Neural progenitor cell (in vitro differentiated cells): ENCODE measurements at regions not wholly inside any gene's neighbourhood (a gene's known extent, or its start where the extent isn't known, plus 50 kb on each side); places are given as distances from the start of the nearest gene placed in this dataset.
A peak's percentile ranks its signal among the peaks of the same experiment; 100 is the strongest.

Source experiments
- DNase-seq: peaks from one replicate; pipeline ENCODE4 v3.0.0-alpha.2; 2016; ENCODE audit warnings: low spot score
- H2AFZ ChIP-seq: fragments of 200-600 bp; sonication (generic); replicated peaks from 2 replicates; pipeline ENCODE4 v1.6.1; 2016; ENCODE audit warnings: antibody characterized with exemption
- H3F3A ChIP-seq: fragments of 200-600 bp; sonication (generic); 2 replicates; pipeline ENCODE4 v1.6.1; 2016; ENCODE audit warnings: antibody characterized with exemption, low read depth
- H3K27ac ChIP-seq: fragments of 200-600 bp; sonication (generic); 2 replicates; pipeline ENCODE4 v1.5.1; 2016; ENCODE audit warnings: mild to moderate bottlenecking
- H3K27me3 ChIP-seq: fragments of 200-600 bp; sonication (generic); 2 replicates; pipeline ENCODE4 v1.6.1; 2016; ENCODE audit warnings: mild to moderate bottlenecking, moderate library complexity
- H3K36me3 ChIP-seq: fragments of 200-600 bp; sonication (generic); 2 replicates; pipeline ENCODE4 v1.5.1; 2016
- H3K4me1 ChIP-seq: fragments of 200-600 bp; sonication (generic); 2 replicates; pipeline ENCODE4 v1.6.1; 2016; ENCODE audit warnings: mixed run types
- H3K4me2 ChIP-seq: fragments of 200-600 bp; sonication (generic); 2 replicates; pipeline ENCODE4 v1.6.1; 2016
- H3K4me3 ChIP-seq: fragments of 200-600 bp; sonication (generic); 2 replicates; pipeline ENCODE4 v1.5.1; 2016
- H3K79me2 ChIP-seq: fragments of 200-600 bp; sonication (generic); 2 replicates; pipeline ENCODE4 v1.6.1; 2016; ENCODE audit warnings: low read depth
- H3K9ac ChIP-seq: fragments of 200-600 bp; sonication (generic); 2 replicates; pipeline ENCODE4 v1.6.1; 2016
- H3K9me3 ChIP-seq: fragments of 200-600 bp; sonication (generic); 2 replicates; pipeline ENCODE4 v1.5.1; 2016; ENCODE audit warnings: low read depth
- H4K20me1 ChIP-seq: fragments of 200-600 bp; sonication (generic); 2 replicates; pipeline ENCODE4 v1.6.1; 2016; ENCODE audit warnings: low read depth
- H3K27ac Mint-ChIP-seq: 3 replicates; pipeline ENCODE4 v1.8.0; 2021; ENCODE audit warnings: mixed read lengths
- H3K27me3 Mint-ChIP-seq: 2 replicates; pipeline ENCODE4 v1.8.0; 2022; ENCODE audit warnings: low read depth, mild to moderate bottlenecking, inconsistent platforms, moderate library complexity, mixed read lengths; ENCODE audit not compliant: insufficient read depth
- H3K36me3 Mint-ChIP-seq: 3 replicates; pipeline ENCODE4 v1.8.0; 2021; ENCODE audit warnings: mixed read lengths
- H3K4me1 Mint-ChIP-seq: 3 replicates; pipeline ENCODE4 v1.8.0; 2021; ENCODE audit warnings: mixed read lengths
- H3K4me3 Mint-ChIP-seq: 3 replicates; pipeline ENCODE4 v1.8.0; 2021; ENCODE audit warnings: mild to moderate bottlenecking, moderate library complexity, mixed read lengths
- H3K9me3 Mint-ChIP-seq: 3 replicates; pipeline ENCODE4 v1.8.0; 2020; ENCODE audit warnings: mixed read lengths
- EZH2 ChIP-seq: fragments of 200-600 bp; sonication (generic); IDR thresholded peaks from 2 replicates; pipeline ENCODE4 v1.6.1; 2017; ENCODE audit warnings: antibody characterized with exemption, mild to moderate bottlenecking, moderate library complexity
- EZH2phosphoT487 ChIP-seq: fragments of 200-600 bp; sonication (generic); IDR thresholded peaks from 2 replicates; pipeline ENCODE4 v1.6.1; 2017; ENCODE audit warnings: antibody characterized with exemption
- TF ChIP-seq, protein P1 (sequence below): fragments of 200-600 bp; sonication (generic); IDR thresholded peaks from 2 replicates; pipeline ENCODE4 v1.5.1; 2017; ENCODE audit warnings: antibody characterized with exemption, mild to moderate bottlenecking

DNA sequence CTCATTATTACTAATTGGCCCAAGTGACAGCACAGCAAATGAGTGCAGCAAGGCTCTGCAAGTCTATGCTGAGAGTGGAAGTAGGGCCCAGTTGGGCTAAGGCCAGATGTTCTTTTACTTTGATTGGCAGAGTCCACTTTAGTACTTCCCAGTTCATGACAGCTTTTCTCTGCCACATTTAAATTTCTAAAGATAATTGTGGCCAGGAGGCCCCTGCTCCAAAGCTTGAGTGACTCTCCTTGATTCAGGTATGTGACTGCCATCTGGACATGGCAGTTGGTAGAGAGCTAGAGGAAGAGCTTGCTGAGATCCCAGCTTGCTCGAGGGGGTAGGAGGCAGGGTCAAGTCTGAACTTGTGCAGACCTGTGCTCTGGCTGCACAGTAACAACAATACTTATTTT, 154.1 kb downstream of the CARTPT start:
- no peaks in the 10 kb centered on the region for H3K9me3 ChIP-seq
- TF ChIP-seq, protein P1, sequence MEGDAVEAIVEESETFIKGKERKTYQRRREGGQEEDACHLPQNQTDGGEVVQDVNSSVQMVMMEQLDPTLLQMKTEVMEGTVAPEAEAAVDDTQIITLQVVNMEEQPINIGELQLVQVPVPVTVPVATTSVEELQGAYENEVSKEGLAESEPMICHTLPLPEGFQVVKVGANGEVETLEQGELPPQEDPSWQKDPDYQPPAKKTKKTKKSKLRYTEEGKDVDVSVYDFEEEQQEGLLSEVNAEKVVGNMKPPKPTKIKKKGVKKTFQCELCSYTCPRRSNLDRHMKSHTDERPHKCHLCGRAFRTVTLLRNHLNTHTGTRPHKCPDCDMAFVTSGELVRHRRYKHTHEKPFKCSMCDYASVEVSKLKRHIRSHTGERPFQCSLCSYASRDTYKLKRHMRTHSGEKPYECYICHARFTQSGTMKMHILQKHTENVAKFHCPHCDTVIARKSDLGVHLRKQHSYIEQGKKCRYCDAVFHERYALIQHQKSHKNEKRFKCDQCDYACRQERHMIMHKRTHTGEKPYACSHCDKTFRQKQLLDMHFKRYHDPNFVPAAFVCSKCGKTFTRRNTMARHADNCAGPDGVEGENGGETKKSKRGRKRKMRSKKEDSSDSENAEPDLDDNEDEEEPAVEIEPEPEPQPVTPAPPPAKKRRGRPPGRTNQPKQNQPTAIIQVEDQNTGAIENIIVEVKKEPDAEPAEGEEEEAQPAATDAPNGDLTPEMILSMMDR: no peak
- TF ChIP-seq EZH2 (no peak), EZH2phosphoT487 (no peak)
- H3K4me2 ChIP-seq: no peak overlapping the region
- H3K27ac ChIP-seq: no peak overlapping the region
- no peak overlapping the region for H3K4me3 ChIP-seq
- DNase-seq: no peak
- Mint-ChIP-seq H3K27ac (no peak overlapping the region), H3K4me1 (peaks cover 5% of the 10 kb centered on the region), H3K4me3 (no peak overlapping the region), H3K9me3 (peaks cover 7% of the 10 kb centered on the region), H3K36me3 (no peaks in the 10 kb centered on the region), H3K27me3 (peaks cover 2% of the 10 kb centered on the region)
- H2AFZ ChIP-seq: peak overlapping the region; percentile 30
- H3K4me1 ChIP-seq: no peaks in the 10 kb centered on the region
- no peaks in the 10 kb centered on the region for H3F3A ChIP-seq
- H4K20me1 ChIP-seq: no peaks in the 10 kb centered on the region
- H3K9ac ChIP-seq: no peak overlapping the region
- no peaks in the 10 kb centered on the region for H3K79me2 ChIP-seq
- H3K27me3 ChIP-seq: no peaks in the 10 kb centered on the region
- H3K36me3 ChIP-seq: peaks cover 6% of the 10 kb centered on the region

DNA sequence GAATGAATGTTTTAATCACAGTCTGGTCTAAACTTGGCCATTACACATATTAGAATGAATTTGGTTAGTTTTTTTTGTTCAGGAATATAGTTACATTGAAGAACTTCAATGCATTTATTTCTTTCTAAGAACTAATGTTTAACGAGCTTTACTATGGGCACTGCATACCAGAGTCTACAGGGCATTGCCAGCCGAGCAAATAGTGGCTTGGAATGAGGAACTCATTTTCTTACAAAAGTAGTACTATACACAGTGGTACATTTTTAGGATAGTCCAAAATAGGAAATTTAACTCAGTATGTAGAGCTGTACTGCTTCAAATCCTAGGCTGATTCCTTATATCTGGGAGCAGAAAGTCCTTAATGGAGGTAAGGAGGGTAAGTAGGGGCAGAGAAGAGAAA, 155.4 kb downstream of the CARTPT start:
- H3F3A ChIP-seq: no peaks in the 10 kb centered on the region
- H3K9me3 ChIP-seq: no peaks in the 10 kb centered on the region
- H4K20me1 ChIP-seq: no peaks in the 10 kb centered on the region
- no peak for DNase-seq
- no peak overlapping the region for H3K4me3 ChIP-seq
- Mint-ChIP-seq H3K9me3 (peaks cover 9% of the 10 kb centered on the region), H3K27me3 (peaks cover 2% of the 10 kb centered on the region), H3K4me3 (peak overlapping the region; percentile 7), H3K4me1 (peaks cover 5% of the 10 kb centered on the region), H3K27ac (no peak overlapping the region), H3K36me3 (no peaks in the 10 kb centered on the region)
- H3K4me2 ChIP-seq: no peak overlapping the region
- no peaks in the 10 kb centered on the region for H3K4me1 ChIP-seq
- H3K9ac ChIP-seq: no peak overlapping the region
- no peak overlapping the region for H2AFZ ChIP-seq
- no peaks in the 10 kb centered on the region for H3K79me2 ChIP-seq
- H3K27ac ChIP-seq: no peak overlapping the region
- H3K27me3 ChIP-seq: no peaks in the 10 kb centered on the region
- H3K36me3 ChIP-seq: peaks cover 6% of the 10 kb centered on the region
- TF ChIP-seq, protein P1: no peak
- TF ChIP-seq EZH2 (no peak), EZH2phosphoT487 (no peak)

DNA sequence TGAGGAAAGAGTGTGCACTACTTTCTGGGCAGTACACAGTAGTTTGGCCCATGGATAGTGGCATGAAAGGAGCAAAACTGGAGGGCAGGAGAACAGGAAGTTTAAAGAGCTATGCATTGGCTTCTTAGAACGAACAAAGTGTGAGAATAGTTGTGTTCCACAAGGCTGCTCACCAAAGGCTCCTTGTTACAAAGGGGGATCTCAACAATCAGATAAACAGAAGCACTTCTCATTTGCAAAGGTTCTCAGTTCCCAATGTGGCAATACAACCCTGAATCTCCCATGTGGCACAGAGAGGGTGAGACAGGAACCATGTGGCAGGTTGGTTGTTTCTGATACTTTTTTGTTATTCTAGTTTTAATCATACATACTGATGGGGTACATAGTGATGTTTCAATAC, 158.4 kb downstream of the CARTPT start:
- H3K36me3 Mint-ChIP-seq: no peaks in the 10 kb centered on the region
- peaks cover 9% of the 10 kb centered on the region for H3K4me1 Mint-ChIP-seq
- Histone ChIP-seq H3K79me2 (no peaks in the 10 kb centered on the region), H3K9ac (no peak overlapping the region), H3K27ac (no peak overlapping the region), H3K36me3 (no peaks in the 10 kb centered on the region), H3F3A (no peaks in the 10 kb centered on the region), H3K9me3 (no peaks in the 10 kb centered on the region), H2AFZ (peak overlapping the region; percentile 26), H3K4me1 (no peaks in the 10 kb centered on the region), H3K4me2 (no peak overlapping the region), H3K27me3 (no peaks in the 10 kb centered on the region), H4K20me1 (no peaks in the 10 kb centered on the region), H3K4me3 (no peak overlapping the region)
- DNase-seq: no peak
- peaks cover 4% of the 10 kb centered on the region for H3K27me3 Mint-ChIP-seq
- TF ChIP-seq, protein P1: no peak
- H3K9me3 Mint-ChIP-seq: peaks cover 9% of the 10 kb centered on the region
- H3K4me3 Mint-ChIP-seq: no peak overlapping the region
- H3K27ac Mint-ChIP-seq: no peak overlapping the region

DNA sequence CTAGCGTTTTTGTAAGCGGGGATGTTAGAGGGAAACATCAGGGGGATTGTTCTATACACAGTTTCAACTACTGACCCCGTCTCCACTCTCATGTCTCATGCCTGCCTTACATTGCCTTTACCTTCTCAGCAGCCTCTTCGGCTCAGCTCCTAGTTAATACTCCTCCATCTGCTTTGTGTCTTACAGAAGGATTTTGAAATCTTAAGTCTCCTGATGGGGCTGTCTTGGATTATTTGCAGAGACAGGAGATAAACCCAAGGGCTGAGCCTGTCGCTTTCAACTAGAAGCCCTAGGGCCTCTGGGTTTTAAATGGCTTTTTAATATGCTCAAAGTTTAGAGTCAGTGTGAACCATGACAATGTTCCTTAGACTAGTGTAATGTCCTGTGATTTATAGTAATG, 161.5 kb downstream of the CARTPT start:
- Mint-ChIP-seq H3K4me1 (peaks cover 13% of the 10 kb centered on the region), H3K27me3 (peaks cover 11% of the 10 kb centered on the region), H3K9me3 (peaks cover 6% of the 10 kb centered on the region), H3K27ac (no peak overlapping the region), H3K36me3 (no peaks in the 10 kb centered on the region), H3K4me3 (no peak overlapping the region)
- no peak overlapping the region for H2AFZ ChIP-seq
- H4K20me1 ChIP-seq: no peaks in the 10 kb centered on the region
- TF ChIP-seq EZH2 (no peak), EZH2phosphoT487 (no peak)
- TF ChIP-seq, protein P1: no peak
- no peaks in the 10 kb centered on the region for H3F3A ChIP-seq
- no peak overlapping the region for H3K27ac ChIP-seq
- no peaks in the 10 kb centered on the region for H3K27me3 ChIP-seq
- H3K4me2 ChIP-seq: no peak overlapping the region
- DNase-seq: no peak
- no peak overlapping the region for H3K4me3 ChIP-seq
- H3K9ac ChIP-seq: no peak overlapping the region
- H3K36me3 ChIP-seq: no peaks in the 10 kb centered on the region
- H3K4me1 ChIP-seq: no peaks in the 10 kb centered on the region
- H3K9me3 ChIP-seq: no peaks in the 10 kb centered on the region
- no peaks in the 10 kb centered on the region for H3K79me2 ChIP-seq
